GM12878 (cell line): ENCODE measurements at regions not wholly inside any gene's neighbourhood (a gene's known extent, or its start where the extent isn't known, plus 50 kb on each side); places are given as distances from the start of the nearest gene placed in this dataset.

Source experiments
- BACH1 ChIP-seq: fragments of 450-650 bp; IDR thresholded peaks from 2 replicates; pipeline ENCODE4 v1.6.1; 2017; ENCODE audit warnings: mild to moderate bottlenecking, borderline replicate concordance
- CHD1 ChIP-seq: IDR thresholded peaks from 2 replicates; pipeline ENCODE4 v1.6.1; 2012; ENCODE audit warnings: low read depth, low read length, improper control_type of control experiment
- CHD2 ChIP-seq: IDR thresholded peaks from 2 replicates; pipeline ENCODE4 v1.6.1; 2011; ENCODE audit warnings: low read depth, low read length, improper control_type of control experiment, borderline replicate concordance
- EED ChIP-seq: sonication (generic); IDR thresholded peaks from 2 replicates; pipeline ENCODE4 v1.6.1; 2016; ENCODE audit warnings: antibody characterized with exemption, low read depth
- EZH2 ChIP-seq: IDR thresholded peaks from 2 replicates; pipeline ENCODE4 v1.6.1; 2012; ENCODE audit warnings: low read depth, mild to moderate bottlenecking, control low read depth, inconsistent platforms, low read length, borderline replicate concordance; ENCODE audit not compliant: control insufficient read depth
- JUNB ChIP-seq: IDR thresholded peaks from 2 replicates; pipeline ENCODE4 v1.6.1; 2016; ENCODE audit warnings: antibody characterized with exemption, mild to moderate bottlenecking
- POLR2A ChIP-seq: IDR thresholded peaks from 2 replicates; pipeline ENCODE4 v1.6.1; 2011; ENCODE audit warnings: low read depth, mild to moderate bottlenecking, low read length
- SIN3A ChIP-seq: IDR thresholded peaks from 2 replicates; pipeline ENCODE4 v1.6.1; 2012; ENCODE audit warnings: low read depth, low read length, improper control_type of control experiment
- SUZ12 ChIP-seq: fragments of 200-600 bp; sonication (generic); IDR thresholded peaks from one replicate; pipeline ENCODE4 v1.6.1; 2018; ENCODE audit warnings: antibody characterized with exemption, mild to moderate bottlenecking; ENCODE audit not compliant: unreplicated experiment
- TF ChIP-seq, protein P1 (sequence below), 3 experiments: IDR thresholded peaks in 2 of 3; conservative IDR thresholded peaks in 1 of 3; 2 replicates each; pipeline ENCODE4 v1.5.1; 2011; ENCODE audit warnings: low read depth in 3 of 3, low read length in 3 of 3, mild to moderate bottlenecking in 3 of 3, control low read depth in 2 of 3, moderate library complexity in 2 of 3, inconsistent platforms in 1 of 3, mixed read lengths in 1 of 3; ENCODE audit not compliant: control insufficient read depth in 2 of 3, insufficient read depth in 1 of 3; ENCODE audit errors: extremely low read depth in 1 of 3

DNA sequence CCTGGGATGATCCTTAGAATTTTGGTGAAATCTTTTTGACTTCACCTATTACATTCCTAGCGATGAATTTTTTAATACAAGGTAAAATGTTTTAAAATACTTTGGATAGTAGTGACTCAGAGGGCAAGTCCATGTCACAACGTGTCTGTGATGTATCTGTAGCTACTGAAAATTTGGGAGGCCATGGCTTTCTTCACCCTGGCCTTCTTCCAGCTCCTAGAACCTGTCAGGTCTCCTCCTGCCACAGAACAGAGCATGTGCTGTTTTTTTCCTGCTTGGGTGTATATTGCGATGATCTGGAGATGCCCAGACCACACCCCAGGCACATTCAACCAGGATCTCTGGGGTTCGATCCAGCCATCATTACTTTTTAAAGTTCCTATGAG, 194.4 kb downstream of the BTBD3 start:
- TF ChIP-seq SUZ12, result no peak
- no peak for TF ChIP-seq POLR2A
- no peak for TF ChIP-seq BACH1
- TF ChIP-seq, protein P1, sequence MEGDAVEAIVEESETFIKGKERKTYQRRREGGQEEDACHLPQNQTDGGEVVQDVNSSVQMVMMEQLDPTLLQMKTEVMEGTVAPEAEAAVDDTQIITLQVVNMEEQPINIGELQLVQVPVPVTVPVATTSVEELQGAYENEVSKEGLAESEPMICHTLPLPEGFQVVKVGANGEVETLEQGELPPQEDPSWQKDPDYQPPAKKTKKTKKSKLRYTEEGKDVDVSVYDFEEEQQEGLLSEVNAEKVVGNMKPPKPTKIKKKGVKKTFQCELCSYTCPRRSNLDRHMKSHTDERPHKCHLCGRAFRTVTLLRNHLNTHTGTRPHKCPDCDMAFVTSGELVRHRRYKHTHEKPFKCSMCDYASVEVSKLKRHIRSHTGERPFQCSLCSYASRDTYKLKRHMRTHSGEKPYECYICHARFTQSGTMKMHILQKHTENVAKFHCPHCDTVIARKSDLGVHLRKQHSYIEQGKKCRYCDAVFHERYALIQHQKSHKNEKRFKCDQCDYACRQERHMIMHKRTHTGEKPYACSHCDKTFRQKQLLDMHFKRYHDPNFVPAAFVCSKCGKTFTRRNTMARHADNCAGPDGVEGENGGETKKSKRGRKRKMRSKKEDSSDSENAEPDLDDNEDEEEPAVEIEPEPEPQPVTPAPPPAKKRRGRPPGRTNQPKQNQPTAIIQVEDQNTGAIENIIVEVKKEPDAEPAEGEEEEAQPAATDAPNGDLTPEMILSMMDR (IDR thresholded peaks at IDR 0.05 in 2 of 3, conservative IDR thresholded peaks at IDR 0.05 in 1 of 3; ENCODE audit: control insufficient read depth in 2 of 3, extremely low read depth in 1 of 3, insufficient read depth in 1 of 3, low read depth in 3 of 3, low read length in 3 of 3), result no peak
- no peak for TF ChIP-seq EZH2
- no peak for TF ChIP-seq CHD2
- TF ChIP-seq SIN3A, result no peak
- TF ChIP-seq JUNB, result no peak
- TF ChIP-seq EED, result no peak
- TF ChIP-seq CHD1, result no peak
